Liver (tissue), 8 donors: ENCODE measurements at regions not wholly inside any gene's neighbourhood (a gene's known extent, or its start where the extent isn't known, plus 50 kb on each side); places are given as distances from the start of the nearest gene placed in this dataset.

Experiments
- DNase-seq: peaks from one replicate; pipeline ENCODE4 v3.0.0-alpha.2; 2017; ENCODE audit warnings: low spot score
- H3K27ac ChIP-seq, 2 donors: one replicate each; pipeline ENCODE4 v1.7.0; 2013; ENCODE audit warnings: inconsistent platforms in 2 of 2, low read length in 2 of 2, control low read depth in 1 of 2, low read depth in 1 of 2, mild to moderate bottlenecking in 1 of 2
- H3K27me3 ChIP-seq, 4 donors: one replicate each; pipeline versions ENCODE4 v1.6.1 to v1.7.0; 2013; ENCODE audit warnings: low read length in 3 of 4, inconsistent platforms in 1 of 4, mild to moderate bottlenecking in 1 of 4, moderate library complexity in 1 of 4; ENCODE audit not compliant: control insufficient read depth in 4 of 4, insufficient read depth in 4 of 4
- H3K36me3 ChIP-seq, 4 donors: one replicate each; pipeline versions ENCODE4 v1.6.1 to v1.7.0; 2013; ENCODE audit warnings: low read length in 3 of 4, mild to moderate bottlenecking in 3 of 4, low read depth in 1 of 4, moderate library complexity in 1 of 4; ENCODE audit not compliant: control insufficient read depth in 4 of 4, insufficient read depth in 3 of 4
- H3K4me1 ChIP-seq, 4 donors: one replicate each; pipeline versions ENCODE4 v1.6.1 to v1.7.0; 2013; ENCODE audit warnings: low read length in 3 of 4, mild to moderate bottlenecking in 3 of 4, moderate library complexity in 1 of 4; ENCODE audit not compliant: control insufficient read depth in 4 of 4, insufficient read depth in 4 of 4
- H3K4me3 ChIP-seq, 3 donors: one replicate each; pipeline versions ENCODE4 v1.6.1 to v1.7.0; 2013; ENCODE audit warnings: low read length in 3 of 3, control low read depth in 1 of 3, low read depth in 1 of 3, mild to moderate bottlenecking in 1 of 3
- H3K9ac ChIP-seq, 2 donors: one replicate each; pipeline ENCODE4 v1.7.0; 2013; ENCODE audit warnings: low read length in 2 of 2, mild to moderate bottlenecking in 2 of 2, moderate library complexity in 2 of 2, control low read depth in 1 of 2, low read depth in 1 of 2
- H3K9me3 ChIP-seq, 4 donors: one replicate each; pipeline versions ENCODE4 v1.6.1 to v1.7.0; 2013; ENCODE audit warnings: low read length in 3 of 4; ENCODE audit not compliant: control insufficient read depth in 4 of 4
- CTCF ChIP-seq: fragments of 150-350 bp; IDR thresholded peaks from 2 replicates; pipeline ENCODE4 v1.5.1; 2017; ENCODE audit warnings: improper control_type of control experiment, low read depth, low read length; ENCODE audit not compliant: missing input control
- EGR1 ChIP-seq, 2 donors: IDR thresholded peaks; 2 replicates each; pipeline ENCODE4 v1.6.1; 2016 to 2018; ENCODE audit warnings: antibody characterized with exemption in 2 of 2, low read depth in 2 of 2
- FOXA1 ChIP-seq: IDR thresholded peaks from 2 replicates; pipeline ENCODE4 v1.6.1; 2016; ENCODE audit warnings: antibody characterized with exemption
- FOXA2 ChIP-seq: IDR thresholded peaks from 2 replicates; pipeline ENCODE4 v1.6.1; 2016; ENCODE audit warnings: antibody characterized with exemption
- GABPA ChIP-seq, 2 donors: IDR thresholded peaks in 1 of 2; conservative IDR thresholded peaks in 1 of 2; 2 replicates each; pipeline ENCODE4 v1.6.1; 2016; ENCODE audit warnings: antibody characterized with exemption in 2 of 2, mild to moderate bottlenecking in 1 of 2, moderate library complexity in 1 of 2
- HNF4A ChIP-seq, 2 donors: conservative IDR thresholded peaks; 2 replicates each; pipeline ENCODE4 v1.6.1; 2016; ENCODE audit warnings: antibody characterized with exemption in 2 of 2, mild to moderate bottlenecking in 2 of 2
- HNF4G ChIP-seq: IDR thresholded peaks from 2 replicates; pipeline ENCODE4 v1.6.1; 2016; ENCODE audit warnings: antibody characterized with exemption
- JUND ChIP-seq, 2 donors: IDR thresholded peaks; 2 replicates each; pipeline ENCODE4 v1.6.1; 2016; ENCODE audit warnings: antibody characterized with exemption in 2 of 2
- MAX ChIP-seq: IDR thresholded peaks from 2 replicates; pipeline ENCODE4 v1.6.1; 2016; ENCODE audit warnings: antibody characterized with exemption
- NR2F2 ChIP-seq: IDR thresholded peaks from 2 replicates; pipeline ENCODE4 v1.6.1; 2016; ENCODE audit warnings: antibody characterized with exemption
- RAD21 ChIP-seq, 2 donors: IDR thresholded peaks; 2 replicates each; pipeline ENCODE4 v1.6.1; 2016; ENCODE audit warnings: antibody characterized with exemption in 2 of 2, mild to moderate bottlenecking in 2 of 2
- REST ChIP-seq: IDR thresholded peaks from 2 replicates; pipeline ENCODE4 v1.6.1; 2016; ENCODE audit warnings: antibody characterized with exemption, mild to moderate bottlenecking
- RXRA ChIP-seq, 2 donors: IDR thresholded peaks; 2 replicates each; pipeline ENCODE4 v1.6.1; 2017 to 2018; ENCODE audit warnings: antibody characterized with exemption in 2 of 2, mild to moderate bottlenecking in 1 of 2
- SP1 ChIP-seq: IDR thresholded peaks from 2 replicates; pipeline ENCODE4 v1.6.1; 2018; ENCODE audit warnings: antibody characterized with exemption, mild to moderate bottlenecking
- YY1 ChIP-seq: IDR thresholded peaks from 2 replicates; pipeline ENCODE4 v1.6.1; 2016; ENCODE audit warnings: antibody characterized with exemption, mild to moderate bottlenecking
- ZBTB33 ChIP-seq: IDR thresholded peaks from 2 replicates; pipeline ENCODE4 v1.6.1; 2016; ENCODE audit warnings: antibody characterized with exemption
- WGBS: extraction: QIAGEN DNeasy Blood & Tissue Kit; methylation state at CpG from one replicate; pipeline ENCODE4 v1.1.7; 2013; 5-methylcytosine and 5-hydroxymethylcytosine counted together
- TF ChIP-seq, protein P1 (sequence below): IDR thresholded peaks from 2 replicates; pipeline ENCODE4 v1.6.1; 2016; ENCODE audit warnings: antibody characterized with exemption
- donor health status: healthy.
- donor health status: healthy.
- donor health status: healthy.
- donor health status: healthy.
- donor health status: healthy.

DNA sequence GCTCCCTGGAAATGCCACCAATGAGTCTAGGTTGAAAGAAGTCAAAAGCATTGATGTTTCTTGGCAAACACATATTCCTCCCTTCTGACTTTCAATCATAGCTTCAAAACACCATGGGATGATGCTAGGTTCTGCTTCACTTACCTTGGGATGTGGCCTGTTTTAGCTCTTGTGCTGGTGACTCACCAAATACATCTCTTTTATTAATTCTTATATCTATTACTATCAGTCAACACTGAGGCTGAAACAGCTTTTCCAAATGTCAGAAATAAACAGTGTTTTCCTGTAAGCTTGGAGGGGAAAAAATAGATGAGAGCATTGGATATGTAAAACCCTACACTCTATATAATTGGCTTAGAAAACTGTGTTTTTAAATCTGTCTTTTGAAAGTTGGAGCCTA, 245.4 kb upstream of the NREP start:
- Histone ChIP-seq H3K9ac (no peak overlapping the region), H3K36me3 (no peaks in the 10 kb centered on the region), H3K9me3 (no peaks in the 10 kb centered on the region), H3K4me1 (no peaks in the 10 kb centered on the region), H3K4me3 (no peak overlapping the region), H3K27ac (no peak overlapping the region), H3K27me3 (peaks cover 0 to under 1% (median 0%) of the 10 kb centered on the region in 4 donors)
- DNase-seq = no peak
- no peak for TF ChIP-seq EGR1 (IDR thresholded peaks at IDR 0.05; ENCODE audit: low read depth in 2 of 2)
- no peak for TF ChIP-seq ZBTB33
- TF ChIP-seq HNF4A (conservative IDR thresholded peaks at IDR 0.05) = no peak
- TF ChIP-seq GABPA (IDR thresholded peaks at IDR 0.05 in 1 of 2, conservative IDR thresholded peaks at IDR 0.05 in 1 of 2) = no peak
- TF ChIP-seq RXRA (IDR thresholded peaks at IDR 0.05) = no peak
- no peak for TF ChIP-seq FOXA2
- TF ChIP-seq MAX = no peak
- TF ChIP-seq, protein P1, sequence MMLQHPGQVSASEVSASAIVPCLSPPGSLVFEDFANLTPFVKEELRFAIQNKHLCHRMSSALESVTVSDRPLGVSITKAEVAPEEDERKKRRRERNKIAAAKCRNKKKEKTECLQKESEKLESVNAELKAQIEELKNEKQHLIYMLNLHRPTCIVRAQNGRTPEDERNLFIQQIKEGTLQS = no peak
- no peak for TF ChIP-seq FOXA1
- no peak for TF ChIP-seq SP1
- TF ChIP-seq REST = no peak
- TF ChIP-seq YY1 = no peak

DNA sequence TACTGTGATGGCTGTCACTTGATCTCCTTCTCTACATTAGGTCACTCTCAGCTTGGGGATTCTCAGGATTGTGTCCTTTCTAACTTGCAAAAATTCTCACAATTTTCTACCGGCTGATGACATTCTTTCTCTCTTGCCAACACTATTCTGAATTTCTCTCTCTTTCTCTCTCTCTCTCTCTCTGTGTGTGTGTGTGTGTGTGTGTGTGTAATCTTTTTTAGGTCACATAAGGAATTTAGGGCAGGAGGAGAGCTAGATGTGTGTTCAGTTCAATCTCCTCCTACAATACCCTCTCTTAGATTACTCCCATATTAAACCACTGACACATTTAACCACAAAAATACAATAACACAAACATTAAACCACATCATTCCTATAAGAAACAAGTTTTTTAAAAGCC, 242.3 kb upstream of the NREP start:
- no peak overlapping the region for H3K9ac ChIP-seq
- no peaks in the 10 kb centered on the region for H3K36me3 ChIP-seq
- H3K27ac ChIP-seq = no peak overlapping the region
- no peaks in the 10 kb centered on the region for H3K4me1 ChIP-seq
- no peak overlapping the region for H3K4me3 ChIP-seq
- WGBS = 96% methylated on average over 1 of the region's 1 CpG
- H3K9me3 ChIP-seq = no peaks in the 10 kb centered on the region
- DNase-seq = no peak
- H3K27me3 ChIP-seq = peaks cover 0 to 2% (median 0%) of the 10 kb centered on the region in 4 donors
- TF ChIP-seq EGR1 (IDR thresholded peaks at IDR 0.05; ENCODE audit: low read depth in 2 of 2) (no peak), GABPA (IDR thresholded peaks at IDR 0.05 in 1 of 2, conservative IDR thresholded peaks at IDR 0.05 in 1 of 2) (no peak), YY1 (no peak), REST (no peak), CTCF (no peak), RXRA (IDR thresholded peaks at IDR 0.05) (no peak), FOXA1 (no peak), MAX (no peak), HNF4G (no peak), HNF4A (conservative IDR thresholded peaks at IDR 0.05) (no peak), RAD21 (IDR thresholded peaks at IDR 0.05) (no peak), JUND (IDR thresholded peaks at IDR 0.05) (no peak), NR2F2 (no peak), FOXA2 (no peak), SP1 (no peak), ZBTB33 (no peak)
- TF ChIP-seq, protein P1 = no peak
